NCI-H460 (cell line): ENCODE measurements at regions not wholly inside any gene's neighbourhood (a gene's known extent, or its start where the extent isn't known, plus 50 kb on each side); places are given as distances from the start of the nearest gene placed in this dataset.
A peak's percentile ranks its signal among the peaks of the same experiment; 100 is the strongest.
"Not testable (repeated sequence)": the region's sequence is repeated elsewhere in the genome, so short reads cannot be mapped to it uniquely, and the experiment has no call there.

Experiments used
- DNase-seq: peaks from one replicate; pipeline ENCODE4 v3.0.0-alpha.2; 2016; ENCODE audit warnings: low read depth; ENCODE audit errors: extremely low read depth

GRCh38 chr6:103496588-103496987 lies 1363.1 kb downstream of the HACE1 start:
- not testable (repeated sequence) for DNase-seq

- no peak for DNase-seq
These were observed 1403.1 kb downstream of the HACE1 start for GRCh38 chr6:103456652-103457051.

GRCh38 chr6:103455275-103455674 lies 1404.4 kb downstream of the HACE1 start:
- no peak for DNase-seq

- DNase-seq, result no peak
These were observed 1450.2 kb downstream of the HACE1 start for GRCh38 chr6:103409475-103409874.

- no peak for DNase-seq
These were observed 1454.4 kb downstream of the HACE1 start for GRCh38 chr6:103405321-103405720.

GRCh38 chr6:103404799-103405198 lies 1454.9 kb downstream of the HACE1 start:
- DNase-seq, result no peak

GRCh38 chr6:103396768-103397167 lies 1463.0 kb downstream of the HACE1 start:
- DNase-seq, result no peak

GRCh38 chr6:103379272-103379671 lies 1480.4 kb downstream of the HACE1 start:
- no peak for DNase-seq

GRCh38 chr6:103367212-103367611 lies 1492.5 kb downstream of the HACE1 start:
- no peak for DNase-seq

GRCh38 chr6:103356531-103356930 lies 1503.2 kb downstream of the HACE1 start:
- no peak for DNase-seq

- no peak for DNase-seq
These were observed 1515.1 kb downstream of the HACE1 start for GRCh38 chr6:103344554-103345163.

GRCh38 chr6:103335412-103335811 lies 1524.3 kb downstream of the HACE1 start:
- no peak for DNase-seq

- DNase-seq, result no peak
These were observed 1532.7 kb downstream of the HACE1 start for GRCh38 chr6:103326760-103327757.

GRCh38 chr6:103313432-103313831 lies 1546.3 kb downstream of the HACE1 start:
- no peak for DNase-seq

GRCh38 chr6:103294376-103294775 lies 1565.3 kb downstream of the HACE1 start:
- DNase-seq, result not testable (repeated sequence)

- DNase-seq, result no peak
These were observed 1574.9 kb downstream of the HACE1 start for GRCh38 chr6:103284835-103285234.

GRCh38 chr6:103280417-103280816 lies 1579.3 kb downstream of the HACE1 start:
- DNase-seq, result no peak

GRCh38 chr6:103277936-103278335 lies 1581.8 kb downstream of the HACE1 start:
- DNase-seq, result no peak

- DNase-seq, result peak; percentile 25
These were observed 1586.7 kb downstream of the HACE1 start for GRCh38 chr6:103273048-103273447.

- DNase-seq, result no peak
These were observed 1590.1 kb downstream of the HACE1 start for GRCh38 chr6:103269581-103269980.

- no peak for DNase-seq
These were observed 1591.4 kb downstream of the HACE1 start for GRCh38 chr6:103268335-103268734.

GRCh38 chr6:103264020-103264419 lies 1595.7 kb downstream of the HACE1 start:
- DNase-seq, result no peak
